HFFc6 (cell line): ENCODE measurements at regions not wholly inside any gene's neighbourhood (a gene's known extent, or its start where the extent isn't known, plus 50 kb on each side); places are given as distances from the start of the nearest gene placed in this dataset.
A peak's percentile ranks its signal among the peaks of the same experiment; 100 is the strongest.

ENCODE experiments used
- DNase-seq: peaks from one replicate; pipeline ENCODE4 v3.0.0-alpha.2; 2018
- H3K27ac Mint-ChIP-seq: 2 replicates; pipeline ENCODE4 v1.8.0; 2020; ENCODE audit warnings: mild to moderate bottlenecking, mixed read lengths
- H3K27me3 Mint-ChIP-seq: 2 replicates; pipeline ENCODE4 v1.8.0; 2021; ENCODE audit warnings: mild to moderate bottlenecking, moderate library complexity, mixed read lengths; ENCODE audit not compliant: insufficient read depth
- H3K36me3 Mint-ChIP-seq: 2 replicates; pipeline ENCODE4 v1.8.0; 2021; ENCODE audit warnings: low read depth, mixed read lengths
- H3K4me1 Mint-ChIP-seq: 2 replicates; pipeline ENCODE4 v1.8.0; 2020; ENCODE audit warnings: low read depth, mixed read lengths
- H3K4me3 Mint-ChIP-seq: 2 replicates; pipeline ENCODE4 v1.8.0; 2020; ENCODE audit warnings: mild to moderate bottlenecking, moderate library complexity, mixed read lengths
- H3K9me3 Mint-ChIP-seq: 2 replicates; pipeline ENCODE4 v1.8.0; 2020; ENCODE audit warnings: mild to moderate bottlenecking, mixed read lengths
- CTCF ChIP-seq: fragments of 200-600 bp; sonication (generic); IDR thresholded peaks from 2 replicates; pipeline ENCODE4 v1.5.0; 2021; ENCODE audit warnings: antibody characterized with exemption, mild to moderate bottlenecking

- Mint-ChIP-seq H3K4me1 (peaks cover 16% of the 10 kb centered on the region), H3K36me3 (peaks cover 5% of the 10 kb centered on the region; the same call in 1 of the 2 replicates), H3K27ac (no peak overlapping the region), H3K9me3 (no peaks in the 10 kb centered on the region), H3K4me3 (no peak overlapping the region), H3K27me3 (no peaks in the 10 kb centered on the region)
- no peak for DNase-seq
- TF ChIP-seq CTCF: no peak
Observed at GRCh38 chr2:188187726-188188125, 103.9 kb upstream of the GULP1 start.

GRCh38 chr2:188189356-188189755 is 102.3 kb upstream of the GULP1 start:
- no peak for TF ChIP-seq CTCF
- Mint-ChIP-seq H3K9me3 (no peaks in the 10 kb centered on the region), H3K27me3 (no peaks in the 10 kb centered on the region; the same call in 1 of the 2 replicates), H3K4me1 (peaks cover 26% of the 10 kb centered on the region), H3K27ac (no peak overlapping the region), H3K36me3 (peaks cover 5% of the 10 kb centered on the region; the same call in 1 of the 2 replicates), H3K4me3 (no peak overlapping the region)
- no peak for DNase-seq

GRCh38 chr2:188193230-188193629 is 98.4 kb upstream of the GULP1 start:
- H3K4me3 Mint-ChIP-seq: no peak overlapping the region
- H3K4me1 Mint-ChIP-seq: peaks cover 47% of the 10 kb centered on the region
- H3K27me3 Mint-ChIP-seq: no peaks in the 10 kb centered on the region; the same call in 1 of the 2 replicates
- H3K9me3 Mint-ChIP-seq: no peaks in the 10 kb centered on the region
- TF ChIP-seq CTCF: no peak
- no peak for DNase-seq
- H3K27ac Mint-ChIP-seq: no peak overlapping the region
- peaks cover 10% of the 10 kb centered on the region for H3K36me3 Mint-ChIP-seq

- Mint-ChIP-seq H3K9me3 (no peaks in the 10 kb centered on the region), H3K36me3 (peaks cover 10% of the 10 kb centered on the region), H3K27ac (no peak overlapping the region), H3K27me3 (no peaks in the 10 kb centered on the region; the same call in 1 of the 2 replicates), H3K4me3 (no peak overlapping the region), H3K4me1 (peaks cover 66% of the 10 kb centered on the region)
- TF ChIP-seq CTCF: no peak
- DNase-seq: no peak
Observed at GRCh38 chr2:188196343-188197008, 95.2 kb upstream of the GULP1 start.

GRCh38 chr2:188199716-188200128 is 92.0 kb upstream of the GULP1 start:
- Mint-ChIP-seq H3K4me3 (peak overlapping the region; percentile 55; the same call in 1 of the 2 replicates), H3K4me1 (peaks cover 60% of the 10 kb centered on the region), H3K36me3 (peaks cover 5% of the 10 kb centered on the region), H3K27ac (peak overlapping the region; percentile 79), H3K9me3 (no peaks in the 10 kb centered on the region), H3K27me3 (no peaks in the 10 kb centered on the region; the same call in 1 of the 2 replicates)
- no peak for TF ChIP-seq CTCF
- peak; percentile 92 for DNase-seq
